ENCODE measurements at regions not wholly inside any gene's neighbourhood (a gene's known extent, or its start where the extent isn't known, plus 50 kb on each side); places are given as distances from the start of the nearest gene placed in this dataset.
A peak's percentile ranks its signal among the peaks of the same experiment; 100 is the strongest.
"Not testable (repeated sequence)": the region's sequence is repeated elsewhere in the genome, so short reads cannot be mapped to it uniquely, and the experiment has no call there.

DNA sequence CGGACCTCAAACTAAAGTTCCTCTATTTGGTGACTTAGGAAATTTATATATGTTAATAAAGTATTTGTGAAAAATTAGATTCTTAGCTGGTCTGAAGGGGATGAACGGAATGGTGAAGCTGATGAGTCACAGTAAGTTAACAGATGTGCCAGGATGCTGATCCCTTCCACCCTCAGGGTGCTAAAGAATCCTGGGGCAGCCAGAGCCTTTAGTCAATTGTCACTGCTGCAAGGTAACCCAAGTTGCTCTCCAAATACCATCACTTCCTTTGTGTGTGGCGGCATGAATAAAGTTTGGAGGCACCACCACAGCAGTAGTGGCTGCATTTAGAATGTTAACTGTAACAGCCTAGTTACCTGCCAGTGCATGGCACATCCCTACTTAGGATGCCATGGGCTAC lies 222.6 kb upstream of the PPP1R3A start:
- DNase-seq (ENCODE audit: low read depth, low spot score), result no peak
- TF ChIP-seq CTCF (IDR thresholded peaks at IDR 0.05; ENCODE audit: low read depth, low read length), result no peak
- no peak overlapping the region for H3K4me3 ChIP-seq (ENCODE audit: low read depth, low read length)
- in situ Hi-C loops (cut with HindIII; ENCODE audit: low sequenced_read_pairs), result no loop called here

DNA sequence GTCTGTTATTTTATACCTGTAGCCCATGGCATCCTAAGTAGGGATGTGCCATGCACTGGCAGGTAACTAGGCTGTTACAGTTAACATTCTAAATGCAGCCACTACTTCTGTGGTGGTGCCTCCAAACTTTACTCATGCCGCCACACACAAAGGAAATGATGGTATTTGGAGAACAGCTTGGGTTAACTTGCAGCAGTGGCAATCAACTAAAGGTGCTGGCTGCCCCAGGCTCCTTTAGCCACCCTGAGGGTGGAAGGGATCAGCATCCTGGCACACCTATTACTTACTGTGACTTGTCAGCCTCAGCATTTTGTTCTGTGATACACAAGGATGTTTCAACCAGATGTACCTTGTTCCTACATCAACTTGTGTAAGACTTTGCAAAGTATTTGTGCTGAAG lies 221.8 kb upstream of the PPP1R3A start:
- no peak for TF ChIP-seq CTCF (IDR thresholded peaks at IDR 0.05; ENCODE audit: low read depth, low read length)
- no peak overlapping the region for H3K4me3 ChIP-seq (ENCODE audit: low read depth, low read length)
- in situ Hi-C loops (cut with HindIII; ENCODE audit: low sequenced_read_pairs), result no loop called here
- no peak for DNase-seq (ENCODE audit: low read depth, low spot score)

GRCh38 chr7:114139690-114140089 lies 220.9 kb upstream of the PPP1R3A start:
- H3K4me3 ChIP-seq (ENCODE audit: low read depth, low read length); in situ Hi-C loops (cut with HindIII; ENCODE audit: low sequenced_read_pairs); DNase-seq (ENCODE audit: low read depth, low spot score): not testable (repeated sequence)

DNA sequence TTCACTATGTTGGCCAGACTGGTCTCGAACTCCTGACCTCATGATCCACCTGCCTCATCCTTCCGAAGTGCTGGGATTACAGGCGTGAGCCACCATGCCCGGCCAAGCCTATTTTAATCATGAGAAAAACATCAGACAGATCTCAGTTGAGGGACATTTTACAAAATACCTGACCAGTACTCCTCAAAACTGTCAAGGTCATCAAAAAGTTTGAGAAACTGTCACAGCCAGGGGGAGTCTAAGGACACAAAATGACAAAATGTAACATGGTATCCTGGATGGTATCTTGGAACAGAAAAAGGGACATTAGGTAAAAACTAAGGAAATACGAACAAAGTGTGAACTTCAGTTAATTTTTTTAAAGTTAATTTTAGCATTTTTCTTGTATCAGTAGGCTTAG lies 219.8 kb upstream of the PPP1R3A start:
- in situ Hi-C loops (cut with HindIII; ENCODE audit: low sequenced_read_pairs), result no loop called here
- no peak for TF ChIP-seq CTCF (IDR thresholded peaks at IDR 0.05; ENCODE audit: low read depth, low read length)
- no peak for DNase-seq (ENCODE audit: low read depth, low spot score)
- no peak overlapping the region for H3K4me3 ChIP-seq (ENCODE audit: low read depth, low read length)

GRCh38 chr7:114133717-114134116 lies 214.9 kb upstream of the PPP1R3A start:
- in situ Hi-C loops (cut with HindIII; ENCODE audit: low sequenced_read_pairs), result no loop called here
- TF ChIP-seq CTCF (IDR thresholded peaks at IDR 0.05; ENCODE audit: low read depth, low read length), result no peak
- DNase-seq (ENCODE audit: low read depth, low spot score), result no peak
- no peak overlapping the region for H3K4me3 ChIP-seq (ENCODE audit: low read depth, low read length)

DNA sequence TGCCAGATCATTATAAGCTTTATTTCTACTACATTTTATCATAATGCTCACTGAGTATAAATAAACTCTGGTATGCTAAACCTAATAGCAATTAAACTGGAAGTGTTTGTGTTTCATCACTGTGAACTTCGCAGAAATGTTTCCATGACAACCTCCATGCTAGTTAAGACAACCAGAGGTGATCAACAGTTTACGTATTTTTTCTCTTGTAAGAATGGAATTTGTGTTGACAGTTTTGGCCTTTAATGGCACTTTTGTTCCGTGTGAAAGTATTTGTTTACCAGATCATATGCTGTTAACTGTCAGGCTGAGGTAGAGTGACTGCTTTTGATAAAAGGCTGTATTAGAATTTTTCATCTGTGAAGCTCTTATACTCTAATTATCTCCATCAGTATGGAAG lies 212.1 kb upstream of the PPP1R3A start:
- TF ChIP-seq CTCF (IDR thresholded peaks at IDR 0.05; ENCODE audit: low read depth, low read length), result no peak
- peak; percentile 9 for DNase-seq (ENCODE audit: low read depth, low spot score)
- H3K4me3 ChIP-seq (ENCODE audit: low read depth, low read length), result no peak overlapping the region
- in situ Hi-C loops (cut with HindIII; ENCODE audit: low sequenced_read_pairs), result no loop called here

- no peak for DNase-seq (ENCODE audit: low read depth, low spot score)
- in situ Hi-C loops (cut with HindIII; ENCODE audit: low sequenced_read_pairs), result no loop called here
- TF ChIP-seq CTCF (IDR thresholded peaks at IDR 0.05; ENCODE audit: low read depth, low read length), result no peak
Observed at GRCh38 chr7:114128880-114129279, 210.1 kb upstream of the PPP1R3A start.

More at GRCh38 chr7:114128880-114129279, 210.1 kb upstream of the PPP1R3A start:
- no peak overlapping the region for H3K4me3 ChIP-seq (ENCODE audit: low read depth, low read length)
